ENCODE measurements at regions not wholly inside any gene's neighbourhood (a gene's known extent, or its start where the extent isn't known, plus 50 kb on each side); places are given as distances from the start of the nearest gene placed in this dataset.

DNA sequence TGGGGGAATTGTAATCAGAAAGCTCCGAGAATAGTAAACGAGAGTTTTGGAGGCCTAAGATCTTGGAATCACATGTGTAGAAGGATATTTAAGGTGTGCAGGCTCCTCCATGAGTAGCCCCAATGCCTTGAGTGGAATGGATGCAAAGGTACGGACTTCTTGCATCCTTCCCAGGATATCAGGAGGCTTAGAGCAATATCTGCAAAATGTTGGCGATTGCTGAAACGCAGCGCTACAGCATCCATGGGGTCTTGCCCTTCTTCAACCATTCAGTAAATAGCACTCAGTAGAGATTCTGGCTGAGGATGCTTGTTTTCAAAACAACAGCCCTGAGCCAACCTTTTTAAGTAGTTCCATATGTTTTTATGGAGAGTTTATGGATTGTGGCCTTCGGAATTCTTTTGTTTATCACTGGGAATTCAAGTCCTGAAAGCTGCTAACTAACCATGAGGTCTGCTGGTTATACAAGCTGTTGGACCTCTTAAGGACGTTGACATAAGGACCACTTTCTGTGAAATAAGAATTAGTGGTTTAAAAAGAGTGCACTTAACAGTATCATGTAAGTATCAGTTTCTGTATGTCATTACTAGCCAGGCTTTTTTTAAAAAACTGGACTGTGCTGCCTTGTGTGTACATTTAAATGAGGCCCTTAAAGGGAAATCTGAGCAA, 228.8 kb upstream of the PGRMC2 start:
- TF ChIP-seq, protein P1, sequence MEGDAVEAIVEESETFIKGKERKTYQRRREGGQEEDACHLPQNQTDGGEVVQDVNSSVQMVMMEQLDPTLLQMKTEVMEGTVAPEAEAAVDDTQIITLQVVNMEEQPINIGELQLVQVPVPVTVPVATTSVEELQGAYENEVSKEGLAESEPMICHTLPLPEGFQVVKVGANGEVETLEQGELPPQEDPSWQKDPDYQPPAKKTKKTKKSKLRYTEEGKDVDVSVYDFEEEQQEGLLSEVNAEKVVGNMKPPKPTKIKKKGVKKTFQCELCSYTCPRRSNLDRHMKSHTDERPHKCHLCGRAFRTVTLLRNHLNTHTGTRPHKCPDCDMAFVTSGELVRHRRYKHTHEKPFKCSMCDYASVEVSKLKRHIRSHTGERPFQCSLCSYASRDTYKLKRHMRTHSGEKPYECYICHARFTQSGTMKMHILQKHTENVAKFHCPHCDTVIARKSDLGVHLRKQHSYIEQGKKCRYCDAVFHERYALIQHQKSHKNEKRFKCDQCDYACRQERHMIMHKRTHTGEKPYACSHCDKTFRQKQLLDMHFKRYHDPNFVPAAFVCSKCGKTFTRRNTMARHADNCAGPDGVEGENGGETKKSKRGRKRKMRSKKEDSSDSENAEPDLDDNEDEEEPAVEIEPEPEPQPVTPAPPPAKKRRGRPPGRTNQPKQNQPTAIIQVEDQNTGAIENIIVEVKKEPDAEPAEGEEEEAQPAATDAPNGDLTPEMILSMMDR (IDR thresholded peaks at IDR 0.05; ENCODE audit: borderline replicate concordance) = no peak
- no peak overlapping the region for H3K4me3 ChIP-seq
- no peaks in the 10 kb centered on the region for H3K36me3 ChIP-seq
- H3K27me3 ChIP-seq (ENCODE audit: low read depth) = no peaks in the 10 kb centered on the region
- peak overlapping the region; percentile 64 for H3K27ac ChIP-seq (replicated peaks)
- intact Hi-C loops (cut with micrococcal nuclease) = no loop called here
- H3K4me1 ChIP-seq = peaks cover 39% of the 10 kb centered on the region
- no peaks in the 10 kb centered on the region for H3K9me3 ChIP-seq (replicated peaks)
- no peak for DNase-seq

DNA sequence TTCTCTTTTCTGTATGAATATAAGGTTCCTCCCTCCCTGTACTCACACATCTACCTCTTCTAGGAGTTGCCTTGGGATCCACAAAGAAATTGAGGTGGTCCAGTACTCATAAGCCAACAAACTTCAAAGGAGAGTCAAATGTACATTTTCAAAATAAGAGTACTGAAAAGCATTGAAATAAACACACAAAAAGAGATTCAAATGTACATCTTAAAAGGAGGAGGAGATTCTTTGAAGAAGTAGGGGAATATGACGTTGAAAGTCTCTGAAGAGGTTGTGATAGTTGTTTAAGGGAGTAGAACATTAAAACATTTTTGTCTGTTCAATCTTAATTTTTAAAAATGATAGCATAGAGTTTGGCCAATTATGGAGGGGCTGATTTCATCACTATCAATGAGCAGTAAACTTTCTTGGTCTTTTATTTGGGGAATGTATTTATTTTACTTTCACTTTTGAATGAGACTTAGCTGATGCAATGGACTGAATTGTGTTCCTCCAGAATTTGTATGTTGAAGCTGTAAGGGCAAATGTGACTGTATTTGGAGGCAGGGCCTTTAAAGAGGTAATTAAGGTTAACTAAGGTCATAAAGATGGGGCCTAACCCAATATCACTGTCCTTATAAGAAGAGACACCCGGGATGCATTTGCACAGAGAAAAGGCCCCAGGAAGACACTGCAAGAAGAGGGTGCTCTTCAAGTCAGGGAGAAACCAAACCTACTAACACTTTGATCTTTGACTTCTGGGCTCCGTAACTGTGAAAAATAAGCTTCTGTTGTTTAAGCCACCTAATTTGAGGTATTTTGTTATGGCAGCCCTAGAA, 226.3 kb upstream of the PGRMC2 start:
- Histone ChIP-seq H3K27ac (replicated peaks) (no peak overlapping the region), H3K9me3 (replicated peaks) (no peaks in the 10 kb centered on the region), H3K4me3 (no peak overlapping the region), H3K36me3 (no peaks in the 10 kb centered on the region), H3K4me1 (peaks cover 20% of the 10 kb centered on the region), H3K27me3 (ENCODE audit: low read depth) (no peaks in the 10 kb centered on the region)
- intact Hi-C loops (cut with micrococcal nuclease) = no loop called here
- DNase-seq = no peak
- TF ChIP-seq, protein P1 (IDR thresholded peaks at IDR 0.05; ENCODE audit: borderline replicate concordance) = no peak

DNA sequence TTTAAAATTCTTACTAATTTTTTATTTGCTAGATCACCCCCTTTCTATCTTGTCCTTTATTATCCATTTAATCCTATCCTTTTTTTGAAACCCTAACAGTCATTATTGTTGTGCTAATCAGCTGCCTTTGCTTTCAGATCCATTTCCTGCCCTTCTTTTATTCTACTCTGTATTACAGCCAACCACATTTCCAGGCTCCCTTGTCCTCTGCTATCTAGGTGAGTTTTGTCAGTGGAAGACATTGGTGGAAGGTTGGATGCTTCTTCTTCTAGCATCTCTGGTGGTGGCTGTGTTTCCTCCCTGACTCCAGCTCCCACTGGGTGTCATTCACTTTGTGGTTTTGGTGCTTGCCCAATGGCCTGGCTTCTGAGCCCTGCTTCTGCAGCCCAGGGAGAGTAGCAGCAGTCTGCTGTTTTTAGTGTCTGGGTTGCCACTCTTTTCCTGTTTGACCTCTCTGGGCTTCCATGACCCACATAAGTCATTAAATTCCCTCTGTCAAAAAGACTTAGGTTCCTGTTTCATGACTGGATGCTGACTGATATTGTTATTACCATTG, 225.2 kb upstream of the PGRMC2 start:
- intact Hi-C loops (cut with micrococcal nuclease) = no loop called here
- no peak overlapping the region for H3K4me3 ChIP-seq

DNA sequence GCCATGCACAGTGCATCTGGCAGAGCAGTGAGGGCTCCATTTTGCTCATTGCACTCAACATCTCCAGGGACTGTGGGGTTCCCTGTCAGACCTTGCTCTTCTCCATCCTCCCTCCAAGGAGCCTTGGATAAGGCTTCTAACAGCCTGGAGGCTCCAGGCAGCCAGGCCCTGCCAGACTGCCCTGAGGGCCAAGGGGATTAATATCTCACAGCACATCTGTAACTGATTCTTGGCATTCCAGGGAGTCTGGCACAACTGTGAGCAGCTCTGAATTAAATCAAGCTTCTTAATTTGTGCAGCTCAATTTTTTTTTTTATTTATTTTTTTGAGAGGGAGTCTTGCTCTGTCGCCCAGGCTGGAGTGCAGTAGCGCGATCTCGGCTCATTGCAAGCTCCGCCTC, 224.5 kb upstream of the PGRMC2 start:
- Histone ChIP-seq H3K9me3 (replicated peaks) (no peaks in the 10 kb centered on the region), H3K36me3 (no peaks in the 10 kb centered on the region), H3K4me1 (peaks cover 3% of the 10 kb centered on the region), H3K27ac (replicated peaks) (no peak overlapping the region), H3K4me3 (no peak overlapping the region), H3K27me3 (ENCODE audit: low read depth) (no peaks in the 10 kb centered on the region)
- DNase-seq = no peak
- intact Hi-C loops (cut with micrococcal nuclease) = no loop called here
- TF ChIP-seq, protein P1 (IDR thresholded peaks at IDR 0.05; ENCODE audit: borderline replicate concordance) = no peak

More for the DNA sequence above, 225.2 kb upstream of the PGRMC2 start:
- no peak for DNase-seq
- H3K36me3 ChIP-seq = no peaks in the 10 kb centered on the region
- no peaks in the 10 kb centered on the region for H3K27me3 ChIP-seq (ENCODE audit: low read depth)
- H3K9me3 ChIP-seq (replicated peaks) = no peaks in the 10 kb centered on the region
- TF ChIP-seq, protein P1 (IDR thresholded peaks at IDR 0.05; ENCODE audit: borderline replicate concordance) = no peak
- H3K4me1 ChIP-seq = peaks cover 10% of the 10 kb centered on the region
- H3K27ac ChIP-seq (replicated peaks) = no peak overlapping the region

DNA sequence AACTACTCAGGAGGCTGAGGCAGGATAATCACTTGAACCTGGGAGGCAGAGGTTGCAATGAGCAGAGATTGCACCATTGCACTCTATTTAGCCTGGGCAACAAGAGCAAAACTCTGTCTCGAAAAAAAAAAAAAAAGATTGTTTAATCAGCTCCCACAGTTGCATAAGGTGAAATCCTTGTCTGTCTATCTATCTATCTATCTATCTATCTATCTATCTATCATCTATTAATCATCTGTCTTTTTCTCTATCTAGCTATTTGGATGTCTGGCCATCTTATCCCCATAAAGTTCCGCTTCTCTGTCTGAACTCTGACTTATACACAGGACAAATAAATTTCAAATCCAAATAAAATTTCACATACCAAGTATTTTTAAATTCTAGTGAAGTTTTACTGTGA, 223.2 kb upstream of the PGRMC2 start:
- H3K27ac ChIP-seq (replicated peaks) = no peak overlapping the region
- H3K36me3 ChIP-seq = no peaks in the 10 kb centered on the region
- no peaks in the 10 kb centered on the region for H3K27me3 ChIP-seq (ENCODE audit: low read depth)
- H3K4me3 ChIP-seq = no peak overlapping the region
- no peaks in the 10 kb centered on the region for H3K4me1 ChIP-seq
- TF ChIP-seq, protein P1 (IDR thresholded peaks at IDR 0.05; ENCODE audit: borderline replicate concordance) = no peak
- no peak for DNase-seq
- intact Hi-C loops (cut with micrococcal nuclease) = no loop called here
- peaks cover 1% of the 10 kb centered on the region for H3K9me3 ChIP-seq (replicated peaks)

Measured in left ventricle myocardium inferior (tissue), 1 donor.